SH-SY5Y (cell line): ENCODE measurements at regions not wholly inside any gene's neighbourhood (a gene's known extent, or its start where the extent isn't known, plus 50 kb on each side); places are given as distances from the start of the nearest gene placed in this dataset.

Experiments
- GATA2 ChIP-seq: IDR thresholded peaks from 2 replicates; pipeline ENCODE4 v1.6.1; 2011; ENCODE audit warnings: mild to moderate bottlenecking, low read depth, low read length
- GATA3 ChIP-seq: IDR thresholded peaks from 2 replicates; pipeline ENCODE4 v1.6.1; 2011; ENCODE audit warnings: low read depth, mild to moderate bottlenecking, low read length, moderate library complexity

DNA sequence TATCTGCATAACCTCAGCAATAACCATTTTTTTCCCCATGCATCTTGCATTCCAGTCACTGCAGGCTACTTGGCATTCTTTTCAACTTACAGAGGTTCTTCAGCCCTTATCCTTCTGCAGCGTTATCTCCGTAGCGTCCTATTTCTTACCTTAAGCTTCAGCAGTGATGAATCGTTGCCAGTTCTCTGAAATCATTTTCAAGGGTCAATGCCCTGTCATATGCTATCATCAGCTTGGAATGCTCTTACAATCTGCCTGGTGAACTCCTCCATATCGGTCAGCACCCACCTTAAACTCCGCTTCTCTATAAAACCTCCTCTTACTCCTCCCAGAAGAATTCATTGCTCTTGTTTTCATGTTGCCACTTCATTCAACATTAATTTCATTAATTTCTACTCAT, 105.1 kb upstream of the DPH5 start:
- TF ChIP-seq GATA2, result no peak
- no peak for TF ChIP-seq GATA3
